ENCODE measurements at regions not wholly inside any gene's neighbourhood (a gene's known extent, or its start where the extent isn't known, plus 50 kb on each side); places are given as distances from the start of the nearest gene placed in this dataset.
A peak's percentile ranks its signal among the peaks of the same experiment; 100 is the strongest.
"Not testable (repeated sequence)": the region's sequence is repeated elsewhere in the genome, so short reads cannot be mapped to it uniquely, and the experiment has no call there.

DNA sequence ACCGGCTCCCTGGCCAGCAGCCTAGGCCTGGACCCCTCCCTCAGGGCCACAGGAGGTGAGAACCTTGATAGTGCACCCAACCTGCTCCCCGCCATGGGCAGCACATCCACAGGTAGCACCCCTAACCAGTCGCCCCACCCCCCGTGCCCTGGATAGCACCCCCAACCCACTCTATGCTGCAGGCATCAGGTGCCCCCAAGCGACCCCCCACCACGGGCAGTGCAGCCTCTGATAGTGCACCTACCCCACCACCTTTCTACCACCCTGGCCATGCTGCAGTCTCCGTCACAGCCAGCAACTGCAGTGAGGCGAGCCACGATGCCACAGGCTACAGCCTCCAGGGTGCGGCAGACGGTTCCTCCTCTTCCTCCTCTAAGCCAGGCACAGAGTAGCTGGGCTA, 55.6 kb downstream of the SOWAHC start:
- DNase-seq (ENCODE audit: low spot score in 2 of 2): peak in 1 of 2 donors; percentile 83
- WGBS, 2 donors: 86 to 88% methylated on average over 11 of the region's 11 CpGs
- TF ChIP-seq POLR2A (IDR thresholded peaks at IDR 0.05): no peak
- TF ChIP-seq, protein P1, sequence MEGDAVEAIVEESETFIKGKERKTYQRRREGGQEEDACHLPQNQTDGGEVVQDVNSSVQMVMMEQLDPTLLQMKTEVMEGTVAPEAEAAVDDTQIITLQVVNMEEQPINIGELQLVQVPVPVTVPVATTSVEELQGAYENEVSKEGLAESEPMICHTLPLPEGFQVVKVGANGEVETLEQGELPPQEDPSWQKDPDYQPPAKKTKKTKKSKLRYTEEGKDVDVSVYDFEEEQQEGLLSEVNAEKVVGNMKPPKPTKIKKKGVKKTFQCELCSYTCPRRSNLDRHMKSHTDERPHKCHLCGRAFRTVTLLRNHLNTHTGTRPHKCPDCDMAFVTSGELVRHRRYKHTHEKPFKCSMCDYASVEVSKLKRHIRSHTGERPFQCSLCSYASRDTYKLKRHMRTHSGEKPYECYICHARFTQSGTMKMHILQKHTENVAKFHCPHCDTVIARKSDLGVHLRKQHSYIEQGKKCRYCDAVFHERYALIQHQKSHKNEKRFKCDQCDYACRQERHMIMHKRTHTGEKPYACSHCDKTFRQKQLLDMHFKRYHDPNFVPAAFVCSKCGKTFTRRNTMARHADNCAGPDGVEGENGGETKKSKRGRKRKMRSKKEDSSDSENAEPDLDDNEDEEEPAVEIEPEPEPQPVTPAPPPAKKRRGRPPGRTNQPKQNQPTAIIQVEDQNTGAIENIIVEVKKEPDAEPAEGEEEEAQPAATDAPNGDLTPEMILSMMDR (IDR thresholded peaks at IDR 0.05): no peak
- intact Hi-C loops (cut with DNase I; ENCODE audit: low total_unique reads): no loop called here
- H3K4me3 ChIP-seq (ENCODE audit: low read depth, poor library complexity, severe bottlenecking): no peak overlapping the region

DNA sequence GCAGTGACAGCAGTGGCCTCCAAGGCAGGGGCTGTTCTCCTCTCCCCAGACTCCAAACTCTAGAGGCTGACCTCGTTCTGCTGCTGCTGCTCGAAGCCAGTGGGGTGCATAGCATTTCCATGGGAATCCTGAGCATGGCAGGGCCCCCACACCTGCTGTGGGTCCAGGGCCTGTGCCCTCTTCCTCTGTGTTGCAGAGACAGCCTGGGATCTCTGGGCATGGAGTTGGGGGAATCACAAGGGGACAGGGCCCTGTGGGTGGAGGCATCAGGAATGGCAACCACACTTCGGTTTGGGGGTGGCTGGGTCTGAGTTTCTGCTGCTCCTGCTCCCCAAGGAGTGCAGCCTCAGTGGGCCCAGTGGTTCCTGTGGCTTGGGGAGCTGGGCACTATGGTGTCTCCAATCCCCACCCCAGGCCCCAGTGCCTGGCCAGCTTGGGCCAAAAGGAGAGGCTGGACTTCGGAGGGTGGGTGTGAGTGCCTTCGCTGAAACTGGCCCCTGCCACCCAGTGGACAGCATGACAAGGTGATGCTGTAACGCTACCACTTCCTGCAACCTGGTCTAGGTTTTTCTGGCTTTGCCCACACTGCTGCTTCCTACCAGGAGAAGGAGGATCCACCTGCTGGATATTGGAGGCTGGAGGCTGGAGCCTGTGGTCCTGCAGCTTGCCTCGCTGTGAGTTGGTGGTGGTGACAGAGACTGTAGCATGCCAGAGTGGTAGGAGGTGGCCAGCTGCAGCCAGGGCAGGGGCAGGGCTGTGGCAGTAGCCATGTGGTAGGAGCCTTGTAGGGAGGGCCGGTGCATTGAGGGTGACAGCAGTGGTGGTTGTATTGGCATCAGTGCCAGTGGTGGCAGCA, 56.6 kb downstream of the SOWAHC start:
- DNase-seq (ENCODE audit: low spot score in 2 of 2): peak in 1 of 2 donors; percentile 81
- TF ChIP-seq, protein P1 (IDR thresholded peaks at IDR 0.05): no peak
- TF ChIP-seq POLR2A (IDR thresholded peaks at IDR 0.05): no peak
- H3K4me3 ChIP-seq (ENCODE audit: low read depth, poor library complexity, severe bottlenecking): no peak overlapping the region
- 94 to 99% methylated on average over 7 to 8 of the region's 8 CpGs for WGBS, 2 donors
- intact Hi-C loops (cut with DNase I; ENCODE audit: low total_unique reads): no loop called here

DNA sequence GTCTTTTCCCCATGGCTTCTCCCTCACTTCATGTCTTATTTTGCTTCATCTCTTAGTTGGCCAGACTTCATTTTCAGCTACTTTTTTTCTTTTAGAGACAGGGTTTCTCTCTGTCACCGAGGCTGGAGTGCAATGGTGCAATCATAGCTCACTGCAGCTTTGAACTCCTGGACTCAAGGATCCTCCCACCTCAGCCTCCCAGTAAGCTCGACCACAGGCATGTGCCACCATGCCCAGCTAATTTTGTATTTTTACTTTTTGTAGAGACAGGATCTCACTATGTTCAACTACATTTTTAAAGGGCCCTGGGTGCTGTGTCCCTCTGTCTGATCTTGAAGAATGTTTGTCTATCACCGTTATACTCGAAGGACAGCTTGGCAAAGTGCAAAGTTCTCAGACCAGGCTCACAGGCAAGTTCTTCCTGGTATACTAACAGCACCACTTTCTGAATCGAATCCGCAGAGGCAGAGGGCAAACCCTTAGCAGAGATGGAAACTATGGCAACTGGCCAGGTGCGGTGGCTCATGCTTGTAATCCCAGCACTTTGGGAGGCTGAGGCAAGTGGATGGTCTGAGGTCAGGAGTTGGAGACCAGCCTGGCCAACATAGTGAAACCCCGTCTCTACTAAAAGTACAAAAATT, 60.9 kb downstream of the SOWAHC start:
- DNase-seq (ENCODE audit: low spot score in 2 of 2): peak in 1 of 2 donors; percentile 85

DNA sequence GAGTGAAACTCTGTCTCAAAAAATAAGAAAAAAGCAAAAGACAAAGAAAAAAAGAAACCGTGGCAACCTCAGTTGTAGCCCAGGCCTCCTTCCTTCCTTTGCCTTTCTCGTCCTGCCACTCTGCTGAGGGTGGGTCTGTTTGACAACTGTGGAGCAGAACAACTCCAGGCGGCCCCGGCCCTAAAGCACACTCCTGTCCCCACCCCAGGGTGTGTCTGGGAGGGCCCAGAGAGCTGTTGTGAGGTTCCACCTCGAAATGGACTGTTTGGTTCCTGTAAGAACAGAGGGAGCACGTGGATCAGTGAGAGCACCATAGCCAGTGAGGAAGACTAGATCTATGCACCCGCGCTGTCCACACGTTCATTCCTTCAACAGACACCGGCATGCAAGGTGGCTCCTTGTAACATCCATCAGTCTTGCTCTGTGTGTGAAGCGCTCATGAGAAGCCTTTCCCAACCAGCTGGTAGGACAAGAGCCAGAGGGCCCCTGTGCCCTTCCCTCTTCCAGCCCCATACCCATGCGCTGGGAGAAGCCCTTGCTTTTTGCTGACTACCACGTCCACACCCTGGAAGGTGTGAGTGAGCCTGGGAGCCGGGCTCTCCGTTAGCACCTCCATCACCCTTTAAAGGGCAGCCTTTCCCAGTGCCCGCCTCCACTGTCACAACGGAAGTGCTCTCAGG, 61.6 kb downstream of the SOWAHC start:
- WGBS, 2 donors: 62 to 64% methylated on average over 15 to 17 of the region's 17 CpGs
- intact Hi-C loops (cut with DNase I; ENCODE audit: low total_unique reads): no loop called here
- DNase-seq (ENCODE audit: low spot score in 2 of 2): peak; percentile 33 to 85
- H3K4me3 ChIP-seq (ENCODE audit: low read depth, poor library complexity, severe bottlenecking): no peak overlapping the region
- TF ChIP-seq, protein P1 (IDR thresholded peaks at IDR 0.05): no peak
- TF ChIP-seq POLR2A (IDR thresholded peaks at IDR 0.05): no peak

More for the DNA sequence above, 60.9 kb downstream of the SOWAHC start:
- intact Hi-C loops (cut with DNase I; ENCODE audit: low total_unique reads): no loop called here
- TF ChIP-seq, protein P1 (IDR thresholded peaks at IDR 0.05): no peak
- TF ChIP-seq POLR2A (IDR thresholded peaks at IDR 0.05): no peak
- WGBS, 2 donors: 49 to 62% methylated on average over 8 of the region's 8 CpGs
- no peak overlapping the region for H3K4me3 ChIP-seq (ENCODE audit: low read depth, poor library complexity, severe bottlenecking)

DNA sequence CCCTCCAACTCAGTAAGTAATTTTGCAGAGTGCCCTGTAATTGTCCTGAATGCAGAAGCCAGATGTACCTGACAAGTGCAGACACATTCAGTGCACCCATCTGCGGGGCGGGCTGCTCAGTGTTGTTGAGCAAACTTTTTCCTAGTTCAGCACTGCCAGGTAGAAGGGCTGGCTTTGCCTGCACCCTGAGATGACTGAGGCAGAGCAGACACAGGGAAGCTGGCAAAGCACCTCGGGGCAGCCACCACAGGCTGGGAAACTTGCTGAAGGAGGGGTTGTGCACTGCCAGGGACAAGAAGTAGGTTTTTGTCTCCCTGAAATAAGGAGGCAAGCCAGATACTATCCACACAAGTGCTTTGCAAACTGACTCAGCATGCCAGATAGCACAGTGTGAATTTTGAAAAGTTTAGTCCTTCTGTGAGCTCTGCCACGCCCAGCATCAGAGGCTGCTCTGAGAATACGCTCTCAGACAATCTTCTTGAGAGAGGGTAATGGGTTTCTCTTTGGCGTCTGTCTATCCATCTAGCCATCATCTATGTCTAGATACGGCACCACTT, 62.3 kb downstream of the SOWAHC start:
- WGBS, 2 donors: 50 to 57% methylated on average over 7 of the region's 7 CpGs
- intact Hi-C loops (cut with DNase I; ENCODE audit: low total_unique reads): no loop called here

DNA sequence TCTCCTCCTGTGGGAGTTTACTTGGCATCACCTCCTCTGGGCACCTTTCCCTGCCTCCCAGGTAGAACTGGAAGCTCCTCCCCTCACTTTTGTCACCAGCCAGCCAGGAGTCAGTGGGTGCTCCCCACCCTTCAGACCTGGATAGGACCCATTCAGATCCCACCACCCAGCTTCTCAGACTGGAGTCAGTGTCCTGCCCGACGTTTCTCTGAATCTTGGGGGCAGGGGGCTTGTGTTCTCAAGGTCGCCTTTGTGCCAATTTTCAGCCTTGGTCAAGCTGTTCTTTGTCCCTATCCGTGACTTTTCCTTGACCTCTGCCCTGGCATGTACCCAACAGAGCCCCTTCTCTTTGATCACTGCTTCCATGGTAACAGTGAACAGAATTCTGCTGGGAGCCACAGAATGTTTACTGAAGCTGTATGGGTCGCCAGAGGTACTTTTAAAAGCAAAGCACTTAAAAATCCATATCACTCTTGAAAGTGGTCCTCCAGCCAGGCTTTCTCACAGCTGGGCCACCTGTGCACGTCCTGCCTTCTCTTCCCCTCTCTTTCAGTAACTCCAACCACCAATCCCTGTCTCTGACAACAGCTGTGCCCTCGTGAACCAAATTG, 63.1 kb downstream of the SOWAHC start:
- peak; percentile 49 to 86 for DNase-seq (ENCODE audit: low spot score in 2 of 2)
- WGBS, 2 donors: 46 to 68% methylated on average over 7 of the region's 7 CpGs
- H3K4me3 ChIP-seq (ENCODE audit: low read depth, poor library complexity, severe bottlenecking); intact Hi-C loops (cut with DNase I; ENCODE audit: low total_unique reads): not testable (repeated sequence)

More for the DNA sequence above, 62.3 kb downstream of the SOWAHC start:
- no peak overlapping the region for H3K4me3 ChIP-seq (ENCODE audit: low read depth, poor library complexity, severe bottlenecking)
- TF ChIP-seq POLR2A (IDR thresholded peaks at IDR 0.05): no peak
- TF ChIP-seq, protein P1 (IDR thresholded peaks at IDR 0.05): no peak
- DNase-seq (ENCODE audit: low spot score in 2 of 2): peak; percentile 34 to 80

All from lower leg skin (tissue), 4 donors.